GM23338 (cell line): ENCODE measurements at regions not wholly inside any gene's neighbourhood (a gene's known extent, or its start where the extent isn't known, plus 50 kb on each side); places are given as distances from the start of the nearest gene placed in this dataset.

Source experiments
- ATAC-seq: fragments of 200-7000 bp; cut with Tn5 transposase; 3 replicates; pipeline ENCODE4 v1.9.1; 2020
- DNase-seq: peaks from one replicate; pipeline ENCODE4 v3.0.0-alpha.2; 2015; ENCODE audit warnings: low spot score
- H2AFZ ChIP-seq: fragments of 200-600 bp; sonication (generic); 2 replicates; pipeline ENCODE4 v1.8.0; 2016; ENCODE audit warnings: antibody characterized with exemption, mild to moderate bottlenecking, moderate library complexity
- H3F3A ChIP-seq: fragments of 200-600 bp; sonication (generic); replicated peaks from 2 replicates; pipeline ENCODE4 v1.8.0; 2017; ENCODE audit warnings: antibody characterized with exemption, mixed run types, low read depth
- H3K27ac ChIP-seq: fragments of 200-600 bp; sonication (generic); 2 replicates; pipeline ENCODE4 v1.6.1; 2016; ENCODE audit warnings: low read depth
- H3K27me3 ChIP-seq: fragments of 200-600 bp; sonication (generic); 2 replicates; pipeline ENCODE4 v1.8.0; 2016; ENCODE audit warnings: mild to moderate bottlenecking, mixed run types, moderate library complexity; ENCODE audit not compliant: insufficient read depth
- H3K36me3 ChIP-seq: fragments of 200-600 bp; sonication (generic); 2 replicates; pipeline ENCODE4 v1.8.0; 2016; ENCODE audit warnings: mild to moderate bottlenecking; ENCODE audit not compliant: insufficient read depth
- H3K4me1 ChIP-seq: fragments of 200-600 bp; sonication (generic); 2 replicates; pipeline ENCODE4 v1.8.0; 2016; ENCODE audit warnings: mild to moderate bottlenecking, moderate library complexity; ENCODE audit not compliant: insufficient read depth
- H3K4me2 ChIP-seq: fragments of 200-600 bp; sonication (generic); 2 replicates; pipeline ENCODE4 v1.7.1; 2017; ENCODE audit warnings: mixed run types
- H3K4me3 ChIP-seq: fragments of 200-600 bp; sonication (generic); 2 replicates; pipeline ENCODE4 v1.6.1; 2016; ENCODE audit warnings: mixed run types
- H3K79me2 ChIP-seq: fragments of 200-600 bp; sonication (generic); replicated peaks from 2 replicates; pipeline ENCODE4 v1.8.0; 2017; ENCODE audit warnings: mild to moderate bottlenecking; ENCODE audit not compliant: insufficient read depth
- H3K9me2 ChIP-seq: fragments of 200-600 bp; sonication (generic); 2 replicates; pipeline ENCODE4 v1.8.0; 2017; ENCODE audit not compliant: insufficient read depth
- H4K20me1 ChIP-seq: fragments of 200-600 bp; sonication (generic); replicated peaks from 2 replicates; pipeline ENCODE4 v1.8.0; 2017; ENCODE audit warnings: mild to moderate bottlenecking; ENCODE audit not compliant: insufficient read depth
- H3K27ac Mint-ChIP-seq: 2 replicates; pipeline ENCODE4 v1.8.0; 2020; ENCODE audit warnings: inconsistent platforms, mild to moderate bottlenecking, moderate library complexity, mixed read lengths
- H3K27me3 Mint-ChIP-seq: 3 replicates; pipeline ENCODE4 v1.8.0; 2022; ENCODE audit warnings: low read depth, mild to moderate bottlenecking, moderate library complexity, mixed read lengths, inconsistent platforms; ENCODE audit not compliant: insufficient read depth, poor library complexity
- H3K36me3 Mint-ChIP-seq: 3 replicates; pipeline ENCODE4 v1.8.0; 2021; ENCODE audit warnings: low read depth, mild to moderate bottlenecking, inconsistent platforms, moderate library complexity, mixed read lengths
- H3K4me1 Mint-ChIP-seq: 3 replicates; pipeline ENCODE4 v1.8.0; 2020; ENCODE audit warnings: mild to moderate bottlenecking, inconsistent platforms, mixed read lengths
- H3K4me3 Mint-ChIP-seq: 3 replicates; pipeline ENCODE4 v1.8.0; 2021; ENCODE audit warnings: moderate library complexity, mild to moderate bottlenecking, inconsistent platforms, mixed read lengths
- H3K9me3 Mint-ChIP-seq: 3 replicates; pipeline ENCODE4 v1.8.0; 2020; ENCODE audit warnings: moderate library complexity, mild to moderate bottlenecking, inconsistent platforms, mixed read lengths
- CREB1 ChIP-seq: fragments of 250-450 bp; sonication (Bioruptor Pico); IDR thresholded peaks from 2 replicates; pipeline ENCODE4 v1.5.0; 2020; ENCODE audit warnings: low read depth, mild to moderate bottlenecking, moderate library complexity
- EZH2phosphoT487 ChIP-seq: fragments of 200-600 bp; sonication (generic); IDR thresholded peaks from one replicate; pipeline ENCODE4 v1.8.1; 2018; ENCODE audit warnings: antibody characterized with exemption; ENCODE audit not compliant: unreplicated experiment
- JUNB ChIP-seq: IDR thresholded peaks from one replicate; pipeline ENCODE4 v1.6.1; 2016; ENCODE audit warnings: antibody characterized with exemption; ENCODE audit not compliant: unreplicated experiment
- NANOG ChIP-seq: IDR thresholded peaks from 2 replicates; pipeline ENCODE4 v1.6.1; 2016; ENCODE audit warnings: antibody characterized with exemption, borderline replicate concordance
- POLR2AphosphoS5 ChIP-seq: IDR thresholded peaks from 2 replicates; pipeline ENCODE4 v1.6.1; 2016; ENCODE audit warnings: antibody characterized with exemption, low read depth
- STAT1 ChIP-seq: IDR thresholded peaks from one replicate; pipeline ENCODE4 v1.6.1; 2016; ENCODE audit warnings: antibody characterized with exemption; ENCODE audit not compliant: unreplicated experiment
- ZNF114 ChIP-seq: fragments of 250-450 bp; sonication (Bioruptor Pico); IDR thresholded peaks from 2 replicates; pipeline ENCODE4 v1.5.0; 2020; ENCODE audit warnings: mild to moderate bottlenecking, moderate library complexity
- ZNF331 ChIP-seq: fragments of 250-450 bp; sonication (Bioruptor Pico); IDR thresholded peaks from 2 replicates; pipeline ENCODE4 v1.5.0; 2020; ENCODE audit warnings: low read depth, mild to moderate bottlenecking, moderate library complexity
- TF ChIP-seq, protein P1 (sequence below): IDR thresholded peaks from 2 replicates; pipeline ENCODE4 v1.6.1; 2016; ENCODE audit warnings: antibody characterized with exemption
- TF ChIP-seq, protein P2 (sequence below), 2 experiments: fragments of 200-600 bp in 1 of 2; sonication (generic) in 1 of 2; conservative IDR thresholded peaks; 2 replicates each; pipeline versions ENCODE4 v1.5.1 to v1.6.1; 2016 to 2017; ENCODE audit warnings: antibody characterized with exemption in 2 of 2, low read depth in 2 of 2, mild to moderate bottlenecking in 2 of 2, moderate library complexity in 1 of 2

DNA sequence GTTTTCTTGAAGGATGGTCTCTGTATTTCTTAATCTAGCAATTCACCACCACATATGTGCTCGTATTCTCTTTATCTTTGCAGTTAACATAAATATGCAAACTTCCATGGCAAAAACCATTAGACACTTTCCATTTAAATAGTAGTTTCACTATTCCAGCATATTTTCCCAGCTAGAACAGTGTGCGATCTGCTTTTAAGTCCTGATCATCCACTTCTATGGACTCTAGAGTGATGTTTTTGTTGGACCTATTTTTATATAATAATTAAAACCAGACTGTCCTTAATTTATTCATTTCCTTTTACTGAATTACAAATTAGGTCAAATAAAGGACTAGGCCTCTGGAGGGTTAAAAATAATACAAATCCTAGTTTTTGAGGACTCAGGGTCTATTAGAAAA is 418.4 kb upstream of the TRIB2 start:
- Histone ChIP-seq H4K20me1 (no peaks in the 10 kb centered on the region), H3K4me2 (no peak overlapping the region), H2AFZ (no peak overlapping the region), H3K27me3 (no peaks in the 10 kb centered on the region), H3K79me2 (no peaks in the 10 kb centered on the region), H3K9me2 (peaks cover 20% of the 10 kb centered on the region; the same call in 1 of the 2 replicates), H3K4me3 (no peak overlapping the region), H3F3A (no peaks in the 10 kb centered on the region), H3K4me1 (0 out of 2 replicates have a peak, but pooled peaks cover 3% of the 10 kb centered on the region), H3K36me3 (no peaks in the 10 kb centered on the region), H3K27ac (no peak overlapping the region)
- Mint-ChIP-seq H3K36me3 (no peaks in the 10 kb centered on the region; the same call in 2 of the 3 replicates), H3K4me3 (no peak overlapping the region), H3K27me3 (no peaks in the 10 kb centered on the region), H3K27ac (no peak overlapping the region), H3K9me3 (no peaks in the 10 kb centered on the region; the same call in 2 of the 3 replicates), H3K4me1 (peaks cover 1% of the 10 kb centered on the region; the same call in 1 of the 3 replicates)
- TF ChIP-seq ZNF331 (CRISPR knock-in tag) (no peak), EZH2phosphoT487 (no peak), JUNB (no peak), NANOG (no peak)
- TF ChIP-seq, protein P1, sequence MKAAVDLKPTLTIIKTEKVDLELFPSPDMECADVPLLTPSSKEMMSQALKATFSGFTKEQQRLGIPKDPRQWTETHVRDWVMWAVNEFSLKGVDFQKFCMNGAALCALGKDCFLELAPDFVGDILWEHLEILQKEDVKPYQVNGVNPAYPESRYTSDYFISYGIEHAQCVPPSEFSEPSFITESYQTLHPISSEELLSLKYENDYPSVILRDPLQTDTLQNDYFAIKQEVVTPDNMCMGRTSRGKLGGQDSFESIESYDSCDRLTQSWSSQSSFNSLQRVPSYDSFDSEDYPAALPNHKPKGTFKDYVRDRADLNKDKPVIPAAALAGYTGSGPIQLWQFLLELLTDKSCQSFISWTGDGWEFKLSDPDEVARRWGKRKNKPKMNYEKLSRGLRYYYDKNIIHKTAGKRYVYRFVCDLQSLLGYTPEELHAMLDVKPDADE: no peak
- DNase-seq (no peak), ATAC-seq (no peak)

DNA sequence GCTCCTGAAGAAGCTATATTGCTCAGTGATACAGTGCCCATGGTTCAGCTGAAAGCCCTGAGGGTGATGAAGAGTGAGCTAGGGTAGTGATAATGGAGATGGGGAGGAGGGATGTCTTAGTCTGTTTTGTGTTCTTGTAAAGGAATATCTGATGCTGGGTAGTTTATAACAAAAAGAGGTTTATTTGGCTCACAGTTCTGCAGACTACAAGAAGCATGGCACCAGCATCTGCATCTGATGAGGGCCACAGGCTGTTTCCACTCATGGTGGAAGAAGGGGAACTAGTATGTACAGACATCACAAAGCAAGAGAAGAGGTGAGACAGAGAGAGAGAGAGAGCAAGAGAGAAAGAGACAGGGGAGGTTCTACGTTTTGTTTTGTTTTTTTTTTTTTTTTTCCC is 417.3 kb upstream of the TRIB2 start:
- H3K27me3 Mint-ChIP-seq: no peaks in the 10 kb centered on the region
- Histone ChIP-seq H2AFZ (no peak overlapping the region), H3K4me2 (no peak overlapping the region), H3K79me2 (no peaks in the 10 kb centered on the region), H3K4me3 (no peak overlapping the region), H3K4me1 (peaks cover 8% of the 10 kb centered on the region), H3K9me2 (peaks cover 20% of the 10 kb centered on the region), H4K20me1 (no peaks in the 10 kb centered on the region), H3K36me3 (no peaks in the 10 kb centered on the region), H3K27ac (no peak overlapping the region), H3F3A (no peaks in the 10 kb centered on the region), H3K27me3 (no peaks in the 10 kb centered on the region)
- no peak overlapping the region for H3K4me3 Mint-ChIP-seq
- H3K36me3 Mint-ChIP-seq: no peaks in the 10 kb centered on the region; the same call in 2 of the 3 replicates
- no peak for ATAC-seq
- peaks cover 9% of the 10 kb centered on the region; the same call in 2 of the 3 replicates for H3K4me1 Mint-ChIP-seq
- no peak for DNase-seq
- H3K27ac Mint-ChIP-seq: no peak overlapping the region
- TF ChIP-seq CREB1 (CRISPR knock-in tag) (no peak), NANOG (no peak), JUNB (no peak), ZNF331 (CRISPR knock-in tag) (no peak), POLR2AphosphoS5 (no peak), ZNF114 (no peak), STAT1 (no peak)
- TF ChIP-seq, protein P2, sequence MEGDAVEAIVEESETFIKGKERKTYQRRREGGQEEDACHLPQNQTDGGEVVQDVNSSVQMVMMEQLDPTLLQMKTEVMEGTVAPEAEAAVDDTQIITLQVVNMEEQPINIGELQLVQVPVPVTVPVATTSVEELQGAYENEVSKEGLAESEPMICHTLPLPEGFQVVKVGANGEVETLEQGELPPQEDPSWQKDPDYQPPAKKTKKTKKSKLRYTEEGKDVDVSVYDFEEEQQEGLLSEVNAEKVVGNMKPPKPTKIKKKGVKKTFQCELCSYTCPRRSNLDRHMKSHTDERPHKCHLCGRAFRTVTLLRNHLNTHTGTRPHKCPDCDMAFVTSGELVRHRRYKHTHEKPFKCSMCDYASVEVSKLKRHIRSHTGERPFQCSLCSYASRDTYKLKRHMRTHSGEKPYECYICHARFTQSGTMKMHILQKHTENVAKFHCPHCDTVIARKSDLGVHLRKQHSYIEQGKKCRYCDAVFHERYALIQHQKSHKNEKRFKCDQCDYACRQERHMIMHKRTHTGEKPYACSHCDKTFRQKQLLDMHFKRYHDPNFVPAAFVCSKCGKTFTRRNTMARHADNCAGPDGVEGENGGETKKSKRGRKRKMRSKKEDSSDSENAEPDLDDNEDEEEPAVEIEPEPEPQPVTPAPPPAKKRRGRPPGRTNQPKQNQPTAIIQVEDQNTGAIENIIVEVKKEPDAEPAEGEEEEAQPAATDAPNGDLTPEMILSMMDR (conservative IDR thresholded peaks at IDR 0.05; ENCODE audit: low read depth in 2 of 2): no peak
- TF ChIP-seq, protein P1: no peak
- no peaks in the 10 kb centered on the region; the same call in 2 of the 3 replicates for H3K9me3 Mint-ChIP-seq
